GM18508 (cell line): ENCODE measurements at regions not wholly inside any gene's neighbourhood (a gene's known extent, or its start where the extent isn't known, plus 50 kb on each side); places are given as distances from the start of the nearest gene placed in this dataset.

Experiments
- ATAC-seq: cut with Tn5 transposase; IDR thresholded peaks from one replicate; pipeline ENCODE4 v1.9.1; 2021; ENCODE audit warnings: moderate number of reproducible peaks; ENCODE audit not compliant: insufficient read depth, unreplicated experiment

GRCh38 chr5:99000221-99000620 lies 71.4 kb upstream of the CHD1 start:
- no peak for ATAC-seq

- no peak for ATAC-seq
Measured at GRCh38 chr5:98999631-99000030, 70.8 kb upstream of the CHD1 start.

GRCh38 chr5:98997000-98997399 lies 68.2 kb upstream of the CHD1 start:
- ATAC-seq = no peak

GRCh38 chr5:98994611-98995010 lies 65.8 kb upstream of the CHD1 start:
- no peak for ATAC-seq

- ATAC-seq = no peak
Measured at GRCh38 chr5:98993512-98993911, 64.7 kb upstream of the CHD1 start.

- no peak for ATAC-seq
Measured at GRCh38 chr5:98992552-98992951, 63.7 kb upstream of the CHD1 start.

- ATAC-seq = no peak
Measured at GRCh38 chr5:98989727-98990126, 60.9 kb upstream of the CHD1 start.

- no peak for ATAC-seq
Measured at GRCh38 chr5:98986587-98986986, 57.8 kb upstream of the CHD1 start.

GRCh38 chr5:98982880-98983279 lies 54.1 kb upstream of the CHD1 start:
- ATAC-seq = no peak
